HepG2 (cell line): ENCODE measurements at regions not wholly inside any gene's neighbourhood (a gene's known extent, or its start where the extent isn't known, plus 50 kb on each side); places are given as distances from the start of the nearest gene placed in this dataset.
A peak's percentile ranks its signal among the peaks of the same experiment; 100 is the strongest.

Experiments
- ATAC-seq: fragments of 200-7000 bp; cut with Tn5 transposase; 3 replicates; pipeline ENCODE4 v1.9.1; 2020; ENCODE audit warnings: mild to moderate bottlenecking, moderate library complexity
- BruUV-seq: library from RNA; stranded (reverse); fragments of 400-500 nt; replicated peaks from 2 replicates; lab custom pipeline; 2021; lab: Mats Ljungman, UMichigan
- CTCF ChIA-PET: fragments of 300-600 bp; formaldehyde crosslinking; extraction: SDS; loops from one replicate; lab custom pipeline; 2021; ENCODE audit warnings: low total read pairs, inconsistent platforms, low intra/inter-chr PET ratio; lab: Yijun Ruan, JAX
- POLR2A ChIA-PET: fragments of 350-600 bp; sonication (Branson Sonifier 250); formaldehyde crosslinking; loops from one replicate; lab custom pipeline; 2020; ENCODE audit warnings: antibody characterized with exemption, inconsistent platforms; lab: Yijun Ruan, JAX
- DNase-seq: peaks from one replicate; pipeline ENCODE4 v3.0.0-alpha.2; 2015; ENCODE audit warnings: low spot score
- FAIRE-seq: peaks from 3 replicates; lab custom pipeline; 2011; peaks lifted over from hg19 to GRCh38; lab: Jason Lieb, UNC
- H2AFZ ChIP-seq: one replicate; pipeline ENCODE4 v1.6.1; 2011; ENCODE audit warnings: low read length, inconsistent platforms
- H3K27ac ChIP-seq: fragments of 300-600 bp; 3 replicates; pipeline ENCODE4 v1.8.0; 2011; ENCODE audit warnings: mixed run types, mild to moderate bottlenecking, mixed read lengths, low read length, inconsistent platforms; ENCODE audit not compliant: insufficient read depth; ENCODE audit errors: extremely low read length
- H3K27me3 ChIP-seq, 2 experiments: fragments of 200-600 bp in 1 of 2; 2 replicates in 1 of 2; 3 replicates in 1 of 2; pipeline versions ENCODE4 v1.6.0 to v1.8.0; 2011; ENCODE audit warnings: low read length in 2 of 2, mild to moderate bottlenecking in 2 of 2, moderate library complexity in 2 of 2, inconsistent platforms in 1 of 2; ENCODE audit not compliant: insufficient read depth in 2 of 2, control insufficient read depth in 1 of 2
- H3K36me3 ChIP-seq, 2 experiments: fragments of 200-600 bp in 1 of 2; replicated peaks in 1 of 2; 2 replicates in 1 of 2; 3 replicates in 1 of 2; pipeline versions ENCODE4 v1.5.1 to v1.8.0; 2011; ENCODE audit warnings: low read length in 2 of 2, inconsistent platforms in 1 of 2; ENCODE audit not compliant: insufficient read depth in 2 of 2, control insufficient read depth in 1 of 2
- H3K4me1 ChIP-seq: 2 replicates; pipeline ENCODE4 v1.5.1; 2012; ENCODE audit warnings: low read length, inconsistent platforms; ENCODE audit not compliant: insufficient read depth
- H3K4me2 ChIP-seq: 2 replicates; pipeline ENCODE4 v1.6.0; 2011; ENCODE audit warnings: low read depth, low read length, inconsistent platforms
- H3K4me3 ChIP-seq, 3 experiments: fragments of 200-600 bp in 1 of 3; sonication (generic), shearing (Covaris generic) in 1 of 3; replicated peaks in 1 of 3; 2 replicates each; pipeline ENCODE4 v1.5.1; 2011 to 2016; ENCODE audit warnings: low read length in 3 of 3, inconsistent platforms in 2 of 3, low read depth in 2 of 3, mild to moderate bottlenecking in 2 of 3, control low read depth in 1 of 3, mixed read lengths in 1 of 3; ENCODE audit not compliant: insufficient read depth in 1 of 3
- H3K79me2 ChIP-seq: one replicate; pipeline ENCODE4 v1.6.1; 2011; ENCODE audit warnings: low read length, inconsistent platforms; ENCODE audit not compliant: insufficient read depth
- H3K9ac ChIP-seq: 2 replicates; pipeline ENCODE4 v1.6.0; 2011; ENCODE audit warnings: mild to moderate bottlenecking, low read depth, low read length, inconsistent platforms; ENCODE audit not compliant: insufficient read depth
- H3K9me3 ChIP-seq: 2 replicates; pipeline ENCODE4 v1.5.1; 2012; ENCODE audit warnings: mild to moderate bottlenecking, low read length
- H4K20me1 ChIP-seq: 2 replicates; pipeline ENCODE4 v1.6.0; 2011; ENCODE audit warnings: inconsistent platforms, mild to moderate bottlenecking, low read length, moderate library complexity; ENCODE audit not compliant: insufficient read depth
- ATF4 ChIP-seq, 2 experiments: fragments of 450-650 bp in 1 of 2; sonication (generic) in 1 of 2; formaldehyde crosslinking; IDR thresholded peaks; 2 replicates each; pipeline versions ENCODE4 v1.5.0 to v1.8.0; 2020 to 2022; ENCODE audit warnings: mild to moderate bottlenecking in 1 of 2, missing genetic modification reagents in 1 of 2
- BHLHE40 ChIP-seq: IDR thresholded peaks from 2 replicates; pipeline ENCODE4 v1.6.1; 2011; ENCODE audit warnings: low read length, improper control_type of control experiment
- CEBPB ChIP-seq: IDR thresholded peaks from 2 replicates; pipeline ENCODE4 v1.6.1; 2011; ENCODE audit warnings: low read depth, low read length, improper control_type of control experiment, borderline replicate concordance
- CEBPG ChIP-seq: IDR thresholded peaks from 2 replicates; pipeline ENCODE4 v1.6.1; 2016
- GATAD2A ChIP-seq: IDR thresholded peaks from 2 replicates; pipeline ENCODE4 v1.6.1; 2016
- ONECUT2 ChIP-seq: sonication (generic); formaldehyde crosslinking; IDR thresholded peaks from 2 replicates; pipeline ENCODE4 v1.4.0; 2020; ENCODE audit warnings: missing genetic modification reagents
- PPARG ChIP-seq: conservative IDR thresholded peaks from 2 replicates; pipeline ENCODE4 v1.6.1; 2016; ENCODE audit warnings: missing biosample characterization, missing genetic modification reagents
- RFX5 ChIP-seq: IDR thresholded peaks from 2 replicates; pipeline ENCODE4 v1.6.1; 2011; ENCODE audit warnings: low read depth, low read length, improper control_type of control experiment
- SOX13 ChIP-seq, 3 experiments: fragments of 450-650 bp in 1 of 3; sonication (generic) in 1 of 3; formaldehyde crosslinking in 1 of 3; IDR thresholded peaks in 2 of 3; conservative IDR thresholded peaks in 1 of 3; 2 replicates each; pipeline versions ENCODE4 v1.5.0 to v1.6.1; 2016 to 2020; ENCODE audit warnings: antibody characterized with exemption in 1 of 3, mild to moderate bottlenecking in 1 of 3, missing compliant biosample characterization in 1 of 3, missing genetic modification reagents in 1 of 3, moderate library complexity in 1 of 3
- SOX5 ChIP-seq: IDR thresholded peaks from 2 replicates; pipeline ENCODE4 v1.6.1; 2016; ENCODE audit warnings: borderline replicate concordance
- SOX6 ChIP-seq, 2 experiments: fragments of 450-650 bp in 1 of 2; sonication (generic) in 1 of 2; formaldehyde crosslinking in 1 of 2; IDR thresholded peaks; 2 replicates each; pipeline versions ENCODE4 v1.4.0 to v1.6.1; 2017 to 2020; ENCODE audit warnings: antibody characterized with exemption in 1 of 2, mild to moderate bottlenecking in 1 of 2, missing genetic modification reagents in 1 of 2
- U2AF1 ChIP-seq: fragments of 200-400 bp; formaldehyde crosslinking; optimal IDR thresholded peaks from 2 replicates; pipeline ENCODE3; 2017; ENCODE audit warnings: mild to moderate bottlenecking, low read depth, low read length
- ZNF644 ChIP-seq: IDR thresholded peaks from 2 replicates; pipeline ENCODE4 v1.6.1; 2016; ENCODE audit warnings: low read depth
- ZNF7 ChIP-seq: IDR thresholded peaks from 2 replicates; pipeline ENCODE4 v1.6.1; 2016; ENCODE audit warnings: missing biosample characterization, missing genetic modification reagents
- WGBS: methylation state at CpG from one replicate; pipeline ENCODE4 v1.1.6; 2017; ENCODE audit warnings: low lambda C conversion rate; 5-methylcytosine and 5-hydroxymethylcytosine counted together
- in situ Hi-C: cut with HindIII; loops from 2 replicates; pipeline ENCODE4 v1.10.0; 2017; ENCODE audit warnings: low pct_unique_long_range_greater_than_20kb; ENCODE audit not compliant: extremely low pct_ligation_motif_present
- intact Hi-C: fragments of 100-400 bp; cut with micrococcal nuclease; formaldehyde crosslinking; loops from one replicate; pipeline ENCODE4 v1.10.0; 2022; ENCODE audit not compliant: unreplicated experiment

GRCh38 chr3:105970283-105970682, 101.5 kb upstream of the CBLB start:
- Histone ChIP-seq H3K9me3 (peaks cover 22% of the 10 kb centered on the region), H3K27me3 (0 out of 5 replicates have a peak, but pooled peaks cover 0 to 4% of the 10 kb centered on the region in 2 experiments), H3K36me3 (no peaks in the 10 kb centered on the region), H3K4me2 (peak overlapping the region; percentile 23; the same call in 1 of the 2 replicates), H3K9ac (no peak overlapping the region), H4K20me1 (no peaks in the 10 kb centered on the region), H3K27ac (no peak overlapping the region), H3K4me1 (no peaks in the 10 kb centered on the region), H2AFZ (no peak overlapping the region), H3K4me3 (no peak overlapping the region), H3K79me2 (no peaks in the 10 kb centered on the region)
- ATAC-seq: no peak
- 0% methylated on average over 1 of the region's 1 CpG for WGBS
- CTCF ChIA-PET: no interaction called here
- no peak for FAIRE-seq
- BruUV-seq: no TSS peak
- intact Hi-C loops (no loop called here), in situ Hi-C loops (no loop called here)
- POLR2A ChIA-PET: no interaction called here
- DNase-seq: no peak
- TF ChIP-seq CEBPG (peak; percentile 94), ZNF7 (CRISPR knock-in tag) (peak; percentile 90), ONECUT2 (no peak), ATF4 (CRISPR knock-in tag; IDR thresholded peaks at IDR 0.05) (peak in 1 of 2 experiments; percentile 98; a peak in 2 of 4 replicates), GATAD2A (CRISPR knock-in tag) (0 out of 2 replicates have a peak, but pooled peaks have one; percentile 22), SOX5 (CRISPR knock-in tag) (peak; percentile 39; the same call in 1 of the 2 replicates), CEBPB (peak; percentile 95), BHLHE40 (peak; percentile 53), RFX5 (no peak), SOX6 (IDR thresholded peaks at IDR 0.05) (no peak), SOX6 (CRISPR knock-in tag; IDR thresholded peaks at IDR 0.05) (peak; percentile 65), U2AF1 (no peak), PPARG (CRISPR knock-in tag) (no peak), SOX13 (IDR thresholded peaks at IDR 0.05) (no peak), SOX13 (CRISPR knock-in tag; conservative IDR thresholded peaks at IDR 0.05 in 1 of 2, IDR thresholded peaks at IDR 0.05 in 1 of 2) (peak in 1 of 2 experiments; percentile 26; a peak in 1 of 4 replicates), ZNF644 (CRISPR knock-in tag) (0 out of 2 replicates have a peak, but pooled peaks have one; percentile 26)
- TF ChIP-seq, all 625 proteins: peak for 10
